HCT116 (cell line): ENCODE measurements at regions not wholly inside any gene's neighbourhood (a gene's known extent, or its start where the extent isn't known, plus 50 kb on each side); places are given as distances from the start of the nearest gene placed in this dataset.

Source experiments
- ATAC-seq: fragments of 200-7000 bp; cut with Tn5 transposase; 2 replicates; pipeline ENCODE4 v1.9.1; 2020; ENCODE audit warnings: mild to moderate bottlenecking, moderate library complexity
- BruUV-seq: library from RNA; stranded (reverse); fragments of 400-500 nt; replicated peaks from 2 replicates; lab custom pipeline; 2021; lab: Mats Ljungman, UMichigan
- CTCF ChIA-PET: fragments of 300-600 bp; sonication (Branson Sonifier 250); formaldehyde crosslinking; loops from one replicate; lab custom pipeline; 2021; ENCODE audit warnings: antibody characterized with exemption; lab: Charles Lee
- POLR2A ChIA-PET: fragments of 300-600, 350-600 bp; sonication (Branson Sonifier 250); formaldehyde crosslinking; loops from one replicate; lab custom pipeline; 2021; ENCODE audit warnings: antibody characterized with exemption; lab: Charles Lee
- RAD21 ChIA-PET, 2 experiments: fragments of 300-600 bp; sonication (Branson Sonifier 250); formaldehyde crosslinking; loops; one replicate each; lab custom pipeline; 2023; ENCODE audit warnings: low total read pairs in 2 of 2; ENCODE audit not compliant: uncharacterized antibody in 2 of 2, unreplicated experiment in 2 of 2, low non-redundant PET in 1 of 2; lab: Charles Lee
- DNase-seq: peaks from one replicate; pipeline ENCODE4 v3.0.0-alpha.2; 2010; ENCODE audit warnings: low read depth, low spot score
- H2AFZ ChIP-seq: fragments of 200-600 bp; shearing (Covaris generic), sonication (generic); 2 replicates; pipeline ENCODE4 v1.6.1; 2017; ENCODE audit warnings: low read depth, mixed run types, mixed read lengths, antibody characterized with exemption, low read length; ENCODE audit not compliant: poor library complexity, severe bottlenecking
- H3K27ac ChIP-seq: 2 replicates; pipeline ENCODE4 v1.5.1; 2012; ENCODE audit warnings: low read depth, low read length
- H3K27me3 ChIP-seq: fragments of 200-600 bp; sonication (generic); 2 replicates; pipeline ENCODE4 v1.6.1; 2016; ENCODE audit warnings: mixed run types, low read length, mixed read lengths; ENCODE audit not compliant: insufficient read depth
- H3K36me3 ChIP-seq, 2 experiments: fragments of 200-500 bp in 1 of 2; fragments of 200-600 bp in 1 of 2; sonication (Bioruptor generic) in 1 of 2; sonication (generic) in 1 of 2; 2 replicates each; pipeline versions ENCODE4 v1.5.1 to v1.6.1; 2014 to 2016; ENCODE audit warnings: low read length in 2 of 2, inconsistent platforms in 1 of 2, mixed read lengths in 1 of 2, mixed run types in 1 of 2; ENCODE audit not compliant: insufficient read depth in 2 of 2, control insufficient read depth in 1 of 2
- H3K4me1 ChIP-seq, 2 experiments: fragments of 200-600 bp in 1 of 2; sonication (generic) in 1 of 2; 2 replicates each; pipeline versions ENCODE4 v1.5.1 to v1.6.1; 2012 to 2017; ENCODE audit warnings: low read length in 2 of 2, inconsistent platforms in 1 of 2, mild to moderate bottlenecking in 1 of 2, mixed read lengths in 1 of 2, mixed run types in 1 of 2, moderate library complexity in 1 of 2; ENCODE audit not compliant: insufficient read depth in 2 of 2, control insufficient read depth in 1 of 2
- H3K4me2 ChIP-seq: fragments of 200-600 bp; sonication (generic); 2 replicates; pipeline ENCODE4 v1.6.1; 2017; ENCODE audit warnings: mixed run types, low read length, mixed read lengths
- H3K4me3 ChIP-seq, 2 experiments: fragments of 200-600 bp in 1 of 2; sonication (generic) in 1 of 2; replicated peaks in 1 of 2; 2 replicates each; pipeline ENCODE4 v1.5.1; 2011 to 2016; ENCODE audit warnings: low read length in 2 of 2, control low read depth in 1 of 2, low read depth in 1 of 2, mild to moderate bottlenecking in 1 of 2, mixed read lengths in 1 of 2, mixed run types in 1 of 2
- H3K79me2 ChIP-seq: fragments of 200-600 bp; sonication (generic); 2 replicates; pipeline ENCODE4 v1.6.1; 2017; ENCODE audit warnings: mild to moderate bottlenecking, mixed run types, low read length, moderate library complexity, mixed read lengths; ENCODE audit not compliant: insufficient read depth
- H3K9ac ChIP-seq: fragments of 200-600 bp; sonication (generic); 2 replicates; pipeline ENCODE4 v1.6.1; 2016; ENCODE audit warnings: low read length, mixed read lengths
- H3K9me2 ChIP-seq: fragments of 200-600 bp; sonication (generic), shearing (Covaris generic); 2 replicates; pipeline ENCODE4 v1.6.1; 2017; ENCODE audit warnings: mixed run types, mild to moderate bottlenecking, moderate library complexity; ENCODE audit not compliant: insufficient read depth
- H3K9me3 ChIP-seq, 2 experiments: fragments of 200-500 bp in 1 of 2; fragments of 200-600 bp in 1 of 2; sonication (Bioruptor generic) in 1 of 2; sonication (generic) in 1 of 2; 2 replicates each; pipeline ENCODE4 v1.6.1; 2014 to 2017; ENCODE audit warnings: low read length in 2 of 2, mixed read lengths in 2 of 2, inconsistent platforms in 1 of 2, low read depth in 1 of 2, mild to moderate bottlenecking in 1 of 2, mixed run types in 1 of 2, moderate library complexity in 1 of 2; ENCODE audit not compliant: control insufficient read depth in 1 of 2, insufficient read depth in 1 of 2
- H4K20me1 ChIP-seq: fragments of 200-600 bp; sonication (generic), shearing (Covaris generic); 2 replicates; pipeline ENCODE4 v1.6.1; 2017; ENCODE audit warnings: mixed run types, mild to moderate bottlenecking, moderate library complexity; ENCODE audit not compliant: insufficient read depth
- CBX3 ChIP-seq: IDR thresholded peaks from 2 replicates; pipeline ENCODE4 v1.6.1; 2012; ENCODE audit warnings: low read depth
- CEBPB ChIP-seq: IDR thresholded peaks from 2 replicates; pipeline ENCODE4 v1.6.1; 2012; ENCODE audit warnings: low read depth
- CTCF ChIP-seq, 3 experiments: fragments of 200-600 bp in 1 of 3; sonication (generic) in 1 of 3; IDR thresholded peaks in 2 of 3; conservative IDR thresholded peaks in 1 of 3; 2 replicates each; pipeline ENCODE4 v1.5.1; 2012 to 2017; ENCODE audit warnings: low read depth in 2 of 3, low read length in 2 of 3, antibody characterized with exemption in 1 of 3, borderline replicate concordance in 1 of 3, control low read depth in 1 of 3, mild to moderate bottlenecking in 1 of 3, mixed read lengths in 1 of 3, mixed run types in 1 of 3, moderate library complexity in 1 of 3; ENCODE audit not compliant: insufficient read depth in 1 of 3
- ELF1 ChIP-seq: IDR thresholded peaks from 2 replicates; pipeline ENCODE4 v1.6.1; 2012; ENCODE audit warnings: low read depth, borderline replicate concordance
- EZH2 ChIP-seq: fragments of 200-600 bp; sonication (generic); IDR thresholded peaks from 2 replicates; pipeline ENCODE4 v1.6.1; 2017; ENCODE audit warnings: antibody characterized with exemption, mixed run types
- EZH2phosphoT487 ChIP-seq: fragments of 200-600 bp; IDR thresholded peaks from 2 replicates; pipeline ENCODE4 v1.6.1; 2018; ENCODE audit warnings: antibody characterized with exemption, borderline replicate concordance
- FOSL1 ChIP-seq: IDR thresholded peaks from 2 replicates; pipeline ENCODE4 v1.6.1; 2012; ENCODE audit warnings: low read depth
- MAX ChIP-seq: IDR thresholded peaks from 2 replicates; pipeline ENCODE4 v1.6.1; 2012
- POLR2A ChIP-seq: IDR thresholded peaks from 2 replicates; pipeline ENCODE4 v1.7.0; 2011; ENCODE audit warnings: borderline replicate concordance; ENCODE audit not compliant: insufficient read depth, insufficient read length; ENCODE audit errors: extremely low read depth
- POLR2AphosphoS5 ChIP-seq: IDR thresholded peaks from 2 replicates; pipeline ENCODE4 v1.6.1; 2011; ENCODE audit warnings: mild to moderate bottlenecking, low read depth, low read length, moderate library complexity
- REST ChIP-seq: IDR thresholded peaks from 2 replicates; pipeline ENCODE4 v1.6.1; 2012; ENCODE audit warnings: low read depth
- SIN3A ChIP-seq: IDR thresholded peaks from 2 replicates; pipeline ENCODE4 v1.6.1; 2012; ENCODE audit warnings: low read depth
- SRF ChIP-seq: IDR thresholded peaks from 2 replicates; pipeline ENCODE4 v1.6.1; 2012; ENCODE audit warnings: low read depth
- TCF7L2 ChIP-seq: IDR thresholded peaks from 2 replicates; pipeline ENCODE4 v1.7.0; 2011; ENCODE audit warnings: borderline replicate concordance, inconsistent platforms; ENCODE audit not compliant: insufficient read depth, insufficient read length; ENCODE audit errors: extremely low read depth
- YY1 ChIP-seq: IDR thresholded peaks from 2 replicates; pipeline ENCODE4 v1.6.1; 2011; ENCODE audit warnings: low read length, low read depth, moderate library complexity, mild to moderate bottlenecking; ENCODE audit not compliant: insufficient replicate concordance; ENCODE audit errors: extremely low read depth
- ZBTB33 ChIP-seq: IDR thresholded peaks from 2 replicates; pipeline ENCODE4 v1.6.1; 2011; ENCODE audit warnings: mild to moderate bottlenecking, low read length, moderate library complexity; ENCODE audit not compliant: insufficient replicate concordance; ENCODE audit errors: extremely low read depth
- ZFX ChIP-seq: fragments of 450-650 bp; IDR thresholded peaks from 2 replicates; pipeline ENCODE4 v1.6.1; 2017
- intact Hi-C: fragments of 100-400 bp; cut with micrococcal nuclease; formaldehyde crosslinking; loops from 2 replicates; pipeline ENCODE4 v1.10.0; 2022
- TF ChIP-seq, protein P1 (sequence below): IDR thresholded peaks from 2 replicates; pipeline ENCODE4 v1.6.1; 2012

DNA sequence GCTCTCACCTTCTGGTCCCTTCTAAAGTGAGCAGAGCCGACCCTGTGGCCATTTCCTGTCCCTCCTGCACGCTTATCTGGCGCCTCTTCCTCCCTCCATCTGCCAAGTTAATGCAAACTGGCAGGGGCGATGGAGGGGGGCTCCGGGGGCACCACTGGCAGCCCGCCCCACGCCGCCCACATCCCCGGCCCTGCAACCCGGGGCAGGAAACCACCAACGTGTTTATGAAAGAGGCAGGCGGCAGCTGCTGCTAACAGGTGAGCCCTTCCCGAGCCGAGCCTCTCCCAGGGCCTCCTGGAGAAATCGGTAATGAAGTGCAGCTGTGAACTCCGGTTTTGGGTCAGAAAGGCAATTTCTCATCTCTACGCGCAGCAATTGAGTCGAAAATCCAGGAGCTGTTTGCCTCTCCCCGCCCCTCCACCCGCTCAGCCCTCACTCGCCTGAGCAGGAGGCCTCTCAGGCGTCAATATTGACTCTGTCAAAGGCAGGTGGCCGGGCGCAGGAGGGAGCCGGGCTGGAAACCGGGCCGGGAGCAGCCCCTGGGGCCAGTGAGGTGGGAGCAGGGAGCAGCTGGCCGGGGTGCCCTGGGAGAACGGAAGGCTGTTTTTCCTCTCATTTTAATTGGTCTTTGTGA is 164.4 kb upstream of the GSE1 start:
- ATAC-seq = no peak
- Histone ChIP-seq H3K36me3 (no peaks in the 10 kb centered on the region), H3K79me2 (no peaks in the 10 kb centered on the region), H3K27me3 (no peaks in the 10 kb centered on the region), H3K4me3 (no peak overlapping the region), H3K9ac (no peak overlapping the region), H4K20me1 (no peaks in the 10 kb centered on the region), H3K9me2 (no peaks in the 10 kb centered on the region), H3K4me2 (no peak overlapping the region), H3K9me3 (no peaks in the 10 kb centered on the region), H2AFZ (no peak overlapping the region), H3K27ac (no peak overlapping the region), H3K4me1 (peaks cover 0 to 9% of the 10 kb centered on the region in 2 experiments; a peak in 2 of 4 replicates)
- BruUV-seq = no TSS peak
- intact Hi-C loops = no loop called here
- CTCF ChIA-PET = no interaction called here
- RAD21 ChIA-PET = interaction anchor here in 1 of 2 experiments (0.5 kb wide), 1 partner anchor 334 kb away, joined by 6 read pairs; no protein-coding TSS in a partner anchor
- TF ChIP-seq, protein P1, sequence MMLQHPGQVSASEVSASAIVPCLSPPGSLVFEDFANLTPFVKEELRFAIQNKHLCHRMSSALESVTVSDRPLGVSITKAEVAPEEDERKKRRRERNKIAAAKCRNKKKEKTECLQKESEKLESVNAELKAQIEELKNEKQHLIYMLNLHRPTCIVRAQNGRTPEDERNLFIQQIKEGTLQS = no peak
- TF ChIP-seq MAX (no peak), CEBPB (no peak), CTCF (IDR thresholded peaks at IDR 0.05 in 2 of 3, conservative IDR thresholded peaks at IDR 0.05 in 1 of 3; ENCODE audit: borderline replicate concordance in 1 of 3, insufficient read depth in 1 of 3, low read depth in 2 of 3, low read length in 2 of 3) (no peak), ZFX (no peak), FOSL1 (no peak), POLR2A (no peak), REST (no peak), CBX3 (no peak), EZH2phosphoT487 (no peak), POLR2AphosphoS5 (no peak), ZBTB33 (no peak), SRF (no peak), YY1 (no peak), SIN3A (no peak), TCF7L2 (no peak), EZH2 (no peak), ELF1 (no peak)
- DNase-seq = no peak
- POLR2A ChIA-PET = no interaction called here
